PC-9 (cell line): ENCODE measurements at regions not wholly inside any gene's neighbourhood (a gene's known extent, or its start where the extent isn't known, plus 50 kb on each side); places are given as distances from the start of the nearest gene placed in this dataset.
"Not testable (repeated sequence)": the region's sequence is repeated elsewhere in the genome, so short reads cannot be mapped to it uniquely, and the experiment has no call there.

ENCODE experiments used
- BruUV-seq: library from RNA; stranded (reverse); fragments of 400-500 nt; replicated peaks from 2 replicates; lab custom pipeline; 2021; lab: Mats Ljungman, UMichigan
- CTCF ChIA-PET: fragments of 300-600 bp; sonication (Branson Sonifier 250); formaldehyde crosslinking; loops from one replicate; lab custom pipeline; 2022; ENCODE audit warnings: antibody characterized with exemption; lab: Charles Lee
- POLR2A ChIA-PET: fragments of 300-600 bp; sonication (Branson Sonifier 250); formaldehyde crosslinking; loops from one replicate; lab custom pipeline; 2022; ENCODE audit warnings: antibody characterized with exemption; ENCODE audit not compliant: unreplicated experiment; lab: Charles Lee
- DNase-seq, 2 experiments: peaks; one replicate each; pipeline versions ENCODE4 v3.0.0 to v3.0.0-alpha.2; 2015 to 2022; ENCODE audit warnings: mixed read lengths in 1 of 2
- H2AFZ ChIP-seq: fragments of 200-600 bp; sonication (generic); 2 replicates; pipeline ENCODE4 v1.8.1; 2017; ENCODE audit warnings: antibody characterized with exemption
- H3F3A ChIP-seq: fragments of 200-600 bp; sonication (generic); 2 replicates; pipeline ENCODE4 v1.8.1; 2017; ENCODE audit warnings: antibody characterized with exemption, mild to moderate bottlenecking, low read depth; ENCODE audit not compliant: insufficient read depth
- H3K27ac ChIP-seq: fragments of 200-600 bp; sonication (generic); 2 replicates; pipeline ENCODE4 v1.6.1; 2016; ENCODE audit warnings: mixed run types
- H3K27me3 ChIP-seq: fragments of 200-600 bp; sonication (generic); 2 replicates; pipeline ENCODE4 v1.6.1; 2016; ENCODE audit warnings: low read depth, mixed run types; ENCODE audit not compliant: insufficient read depth
- H3K36me3 ChIP-seq: fragments of 200-600 bp; sonication (generic); 2 replicates; pipeline ENCODE4 v1.6.1; 2016; ENCODE audit warnings: low read depth, mixed run types
- H3K4me1 ChIP-seq: fragments of 200-600 bp; sonication (generic); replicated peaks from 2 replicates; pipeline ENCODE4 v1.6.1; 2016; ENCODE audit warnings: mixed run types; ENCODE audit not compliant: insufficient read depth
- H3K4me2 ChIP-seq: fragments of 200-600 bp; sonication (generic); 2 replicates; pipeline ENCODE4 v1.6.1; 2017; ENCODE audit warnings: mixed run types
- H3K4me3 ChIP-seq: fragments of 200-600 bp; sonication (generic); 2 replicates; pipeline ENCODE4 v1.6.1; 2016; ENCODE audit warnings: mixed run types
- H3K79me2 ChIP-seq: fragments of 200-600 bp; sonication (generic); 2 replicates; pipeline ENCODE4 v1.6.1; 2017; ENCODE audit warnings: low read depth, mixed run types
- H3K9me2 ChIP-seq: fragments of 200-600 bp; sonication (generic); 2 replicates; pipeline ENCODE4 v1.8.1; 2017; ENCODE audit warnings: mild to moderate bottlenecking; ENCODE audit not compliant: insufficient read depth
- H3K9me3 ChIP-seq: fragments of 200-600 bp; sonication (generic); 2 replicates; pipeline ENCODE4 v1.8.1; 2016; ENCODE audit warnings: low read depth; ENCODE audit not compliant: insufficient read depth
- H4K20me1 ChIP-seq: fragments of 200-600 bp; sonication (generic); 2 replicates; pipeline ENCODE4 v1.8.1; 2017; ENCODE audit not compliant: insufficient read depth
- EZH2 ChIP-seq: fragments of 200-600 bp; sonication (generic); IDR thresholded peaks from 2 replicates; pipeline ENCODE4 v1.8.0; 2017; ENCODE audit warnings: antibody characterized with exemption, low read depth
- intact Hi-C: fragments of 100-400 bp; cut with micrococcal nuclease; formaldehyde crosslinking; loops from one replicate; pipeline ENCODE4 v1.10.0; 2022; ENCODE audit not compliant: unreplicated experiment
- TF ChIP-seq, protein P1 (sequence below): fragments of 200-600 bp; sonication (generic); conservative IDR thresholded peaks from 2 replicates; pipeline ENCODE4 v1.6.1; 2017; ENCODE audit warnings: mixed run types, antibody characterized with exemption, mild to moderate bottlenecking, moderate library complexity

DNA sequence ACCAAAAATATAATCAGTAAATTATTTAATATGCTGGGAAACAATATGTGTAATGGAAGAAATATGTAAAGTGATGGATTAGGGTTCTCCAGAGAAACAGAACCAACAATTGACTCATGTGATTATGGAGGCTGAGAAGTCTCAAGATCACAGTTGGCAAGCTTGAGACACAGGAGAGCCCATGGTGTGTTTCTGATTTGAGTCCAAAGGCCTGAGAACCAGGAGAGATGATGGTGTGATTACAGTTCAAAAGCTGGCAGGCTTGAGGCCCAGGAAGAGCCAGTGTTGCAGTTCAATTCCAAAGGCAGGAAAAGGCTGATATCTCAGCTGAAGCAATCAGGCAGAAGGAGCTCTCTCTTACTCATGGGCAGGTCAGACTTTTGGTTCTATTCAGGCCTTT is 138.8 kb upstream of the NBPF11 start:
- Histone ChIP-seq H3K27ac (no peak overlapping the region), H3F3A (no peaks in the 10 kb centered on the region), H3K79me2 (no peaks in the 10 kb centered on the region), H3K4me2 (no peak overlapping the region), H3K9me2 (no peaks in the 10 kb centered on the region), H3K4me1 (peaks cover 9% of the 10 kb centered on the region), H2AFZ (no peak overlapping the region), H4K20me1 (no peaks in the 10 kb centered on the region), H3K9me3 (no peaks in the 10 kb centered on the region), H3K4me3 (no peak overlapping the region), H3K36me3 (0 out of 2 replicates have a peak, but pooled peaks cover 5% of the 10 kb centered on the region), H3K27me3 (no peaks in the 10 kb centered on the region)
- intact Hi-C loops = no loop called here
- ChIA-PET CTCF (no interaction called here), POLR2A (no interaction called here)
- no TSS peak for BruUV-seq
- no peak for TF ChIP-seq EZH2
- TF ChIP-seq, protein P1, sequence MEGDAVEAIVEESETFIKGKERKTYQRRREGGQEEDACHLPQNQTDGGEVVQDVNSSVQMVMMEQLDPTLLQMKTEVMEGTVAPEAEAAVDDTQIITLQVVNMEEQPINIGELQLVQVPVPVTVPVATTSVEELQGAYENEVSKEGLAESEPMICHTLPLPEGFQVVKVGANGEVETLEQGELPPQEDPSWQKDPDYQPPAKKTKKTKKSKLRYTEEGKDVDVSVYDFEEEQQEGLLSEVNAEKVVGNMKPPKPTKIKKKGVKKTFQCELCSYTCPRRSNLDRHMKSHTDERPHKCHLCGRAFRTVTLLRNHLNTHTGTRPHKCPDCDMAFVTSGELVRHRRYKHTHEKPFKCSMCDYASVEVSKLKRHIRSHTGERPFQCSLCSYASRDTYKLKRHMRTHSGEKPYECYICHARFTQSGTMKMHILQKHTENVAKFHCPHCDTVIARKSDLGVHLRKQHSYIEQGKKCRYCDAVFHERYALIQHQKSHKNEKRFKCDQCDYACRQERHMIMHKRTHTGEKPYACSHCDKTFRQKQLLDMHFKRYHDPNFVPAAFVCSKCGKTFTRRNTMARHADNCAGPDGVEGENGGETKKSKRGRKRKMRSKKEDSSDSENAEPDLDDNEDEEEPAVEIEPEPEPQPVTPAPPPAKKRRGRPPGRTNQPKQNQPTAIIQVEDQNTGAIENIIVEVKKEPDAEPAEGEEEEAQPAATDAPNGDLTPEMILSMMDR = no peak
- DNase-seq = no peak

DNA sequence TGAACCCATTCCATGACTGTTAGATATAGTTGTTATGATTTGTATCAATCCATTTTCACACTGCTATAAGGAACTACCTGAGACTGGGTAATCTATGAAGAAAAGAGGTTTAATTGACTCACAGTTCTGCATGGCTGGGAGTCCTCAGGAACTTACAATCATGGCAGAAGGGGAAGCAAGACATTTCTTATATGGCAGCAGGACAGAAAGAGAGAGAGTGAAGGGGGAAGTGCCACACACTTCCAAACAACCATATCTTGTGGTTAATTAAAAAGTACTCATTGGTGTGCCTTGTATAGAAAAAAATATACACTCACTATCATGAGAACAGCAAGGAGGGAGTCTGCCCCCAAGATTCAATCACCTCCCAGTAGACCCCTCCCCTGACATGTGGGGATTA is 137.6 kb upstream of the NBPF11 start:
- Histone ChIP-seq H3K79me2 (no peaks in the 10 kb centered on the region), H3K36me3 (0 out of 2 replicates have a peak, but pooled peaks cover 5% of the 10 kb centered on the region), H3K27ac (no peak overlapping the region), H3K9me3 (no peaks in the 10 kb centered on the region), H3K9me2 (no peaks in the 10 kb centered on the region), H2AFZ (no peak overlapping the region), H3K4me1 (peaks cover 9% of the 10 kb centered on the region), H3K4me2 (no peak overlapping the region), H3F3A (no peaks in the 10 kb centered on the region), H3K27me3 (no peaks in the 10 kb centered on the region), H4K20me1 (no peaks in the 10 kb centered on the region), H3K4me3 (no peak overlapping the region)
- ChIA-PET CTCF (no interaction called here), POLR2A (no interaction called here)
- intact Hi-C loops = no loop called here
- no TSS peak for BruUV-seq
- TF ChIP-seq, protein P1 = no peak
- no peak for TF ChIP-seq EZH2
- DNase-seq = no peak

GRCh38 chr1:148285946-148286345 is 133.9 kb upstream of the NBPF11 start:
- H3K27me3 ChIP-seq, CTCF ChIA-PET, H3K9me2 ChIP-seq, DNase-seq, H3K27ac ChIP-seq, H3K4me1 ChIP-seq, H3K4me3 ChIP-seq, H2AFZ ChIP-seq, H3K36me3 ChIP-seq, H3K9me3 ChIP-seq, H4K20me1 ChIP-seq, POLR2A ChIA-PET, H3K79me2 ChIP-seq, H3F3A ChIP-seq, BruUV-seq, intact Hi-C loops: not testable (repeated sequence)
- peak overlapping the region; percentile 11; the same call in 1 of the 2 replicates for H3K4me2 ChIP-seq

DNA sequence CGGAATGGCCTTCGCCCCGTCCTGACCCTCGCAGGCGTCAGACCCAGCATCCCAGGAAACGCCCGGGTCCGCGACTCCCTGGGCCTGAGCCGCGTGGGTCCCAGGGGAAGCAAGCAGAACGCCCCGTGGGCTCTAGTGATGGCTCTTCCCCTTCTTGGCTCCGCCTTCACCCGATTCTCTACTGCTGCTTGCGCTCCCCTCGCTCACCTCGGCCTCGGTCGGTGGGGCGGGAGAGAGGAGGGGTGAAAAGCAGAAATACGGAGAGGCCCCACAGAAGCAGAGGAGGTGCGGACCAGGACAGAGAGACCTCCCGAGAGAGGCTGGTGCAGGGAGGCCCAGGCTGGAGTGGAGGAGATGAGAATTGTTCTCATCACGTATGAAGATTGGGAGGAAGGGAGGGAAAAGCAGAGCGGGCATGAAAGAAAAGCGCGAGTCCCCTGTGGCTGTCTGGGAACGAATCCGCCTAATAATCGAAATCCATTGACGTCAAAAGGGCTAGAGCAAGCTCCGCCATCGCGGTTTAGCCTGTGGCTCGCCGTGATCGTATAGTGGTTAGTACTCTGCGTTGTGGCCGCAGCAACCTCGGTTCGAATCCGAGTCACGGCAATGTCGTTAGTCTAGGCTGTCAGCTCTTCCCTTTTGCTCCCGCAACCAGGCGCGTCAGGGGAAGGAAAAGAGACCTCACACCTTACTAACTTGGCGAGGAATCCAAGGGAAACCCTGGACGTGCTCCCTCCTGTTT is 128.9 kb upstream of the NBPF11 start:
- H3K27me3 ChIP-seq, H3K9me3 ChIP-seq, intact Hi-C loops, H3K9me2 ChIP-seq, H3K4me3 ChIP-seq, H3K4me2 ChIP-seq, CTCF ChIA-PET, H3K27ac ChIP-seq, DNase-seq, H4K20me1 ChIP-seq, H3K36me3 ChIP-seq, H2AFZ ChIP-seq: not testable (repeated sequence)
- POLR2A ChIA-PET = interaction anchor here (1.0 kb wide), 1 partner anchor 22 kb away, joined by 35 read pairs; no protein-coding TSS in a partner anchor
- H3K79me2 ChIP-seq = peaks cover 15% of the 10 kb centered on the region; the same call in 1 of the 2 replicates
- BruUV-seq = TSS peak; percentile 89
- peaks cover 29% of the 10 kb centered on the region for H3F3A ChIP-seq
- peaks cover 32% of the 10 kb centered on the region for H3K4me1 ChIP-seq

- H3K27me3 ChIP-seq, H4K20me1 ChIP-seq, H3K9me3 ChIP-seq, DNase-seq, H2AFZ ChIP-seq, H3K36me3 ChIP-seq, CTCF ChIA-PET, H3K9me2 ChIP-seq: not testable (repeated sequence)
- H3F3A ChIP-seq = peaks cover 29% of the 10 kb centered on the region
- peak overlapping the region; percentile 91 for H3K4me2 ChIP-seq
- peak overlapping the region; percentile 75 for H3K4me3 ChIP-seq
- peaks cover 30% of the 10 kb centered on the region for H3K4me1 ChIP-seq
- POLR2A ChIA-PET = interaction anchor here (0.6 to 1.4 kb wide), 4 partner anchors 8 to 608 kb away, joined by 3 to 22 read pairs (median 7); no protein-coding TSS in a partner anchor
- intact Hi-C loops = loop anchor here (2.0 kb wide), 1 partner anchor 24 kb away; no protein-coding TSS in a partner anchor
- H3K79me2 ChIP-seq = peaks cover 15% of the 10 kb centered on the region; the same call in 1 of the 2 replicates
- H3K27ac ChIP-seq = peak overlapping the region; percentile 93
- TSS peak; percentile 53 for BruUV-seq
These were observed 127.0 kb upstream of the NBPF11 start for GRCh38 chr1:148279002-148279542.
